ENCODE measurements at regions not wholly inside any gene's neighbourhood (a gene's known extent, or its start where the extent isn't known, plus 50 kb on each side); places are given as distances from the start of the nearest gene placed in this dataset.

DNA sequence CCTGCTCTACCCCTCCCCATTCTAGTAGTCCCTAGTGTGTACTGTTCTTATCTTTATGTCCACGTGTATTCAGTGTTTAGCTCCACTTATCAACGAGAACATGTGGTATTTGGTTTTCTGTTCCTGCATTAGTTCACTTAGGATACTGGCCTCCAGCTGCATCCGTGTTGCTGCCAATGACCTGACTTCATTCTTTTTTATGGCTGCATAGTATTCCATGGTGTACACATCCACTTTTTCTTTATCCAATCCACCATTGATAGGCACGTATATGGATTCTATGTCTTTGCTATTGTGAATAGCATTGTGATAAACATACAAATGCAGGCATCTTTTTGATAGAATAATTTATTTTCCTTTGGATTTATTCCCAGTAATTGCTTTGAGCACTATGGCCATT, 327.7 kb downstream of the DUSP6 start:
- TF ChIP-seq, protein P1, sequence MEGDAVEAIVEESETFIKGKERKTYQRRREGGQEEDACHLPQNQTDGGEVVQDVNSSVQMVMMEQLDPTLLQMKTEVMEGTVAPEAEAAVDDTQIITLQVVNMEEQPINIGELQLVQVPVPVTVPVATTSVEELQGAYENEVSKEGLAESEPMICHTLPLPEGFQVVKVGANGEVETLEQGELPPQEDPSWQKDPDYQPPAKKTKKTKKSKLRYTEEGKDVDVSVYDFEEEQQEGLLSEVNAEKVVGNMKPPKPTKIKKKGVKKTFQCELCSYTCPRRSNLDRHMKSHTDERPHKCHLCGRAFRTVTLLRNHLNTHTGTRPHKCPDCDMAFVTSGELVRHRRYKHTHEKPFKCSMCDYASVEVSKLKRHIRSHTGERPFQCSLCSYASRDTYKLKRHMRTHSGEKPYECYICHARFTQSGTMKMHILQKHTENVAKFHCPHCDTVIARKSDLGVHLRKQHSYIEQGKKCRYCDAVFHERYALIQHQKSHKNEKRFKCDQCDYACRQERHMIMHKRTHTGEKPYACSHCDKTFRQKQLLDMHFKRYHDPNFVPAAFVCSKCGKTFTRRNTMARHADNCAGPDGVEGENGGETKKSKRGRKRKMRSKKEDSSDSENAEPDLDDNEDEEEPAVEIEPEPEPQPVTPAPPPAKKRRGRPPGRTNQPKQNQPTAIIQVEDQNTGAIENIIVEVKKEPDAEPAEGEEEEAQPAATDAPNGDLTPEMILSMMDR (IDR thresholded peaks at IDR 0.05), result no peak
- no peak for TF ChIP-seq EZH2 (IDR thresholded peaks at IDR 0.05)
- no peak for TF ChIP-seq EZH2phosphoT487 (IDR thresholded peaks at IDR 0.05)
